ENCODE measurements at regions not wholly inside any gene's neighbourhood (a gene's known extent, or its start where the extent isn't known, plus 50 kb on each side); places are given as distances from the start of the nearest gene placed in this dataset.
"Not testable (repeated sequence)": the region's sequence is repeated elsewhere in the genome, so short reads cannot be mapped to it uniquely, and the experiment has no call there.

DNA sequence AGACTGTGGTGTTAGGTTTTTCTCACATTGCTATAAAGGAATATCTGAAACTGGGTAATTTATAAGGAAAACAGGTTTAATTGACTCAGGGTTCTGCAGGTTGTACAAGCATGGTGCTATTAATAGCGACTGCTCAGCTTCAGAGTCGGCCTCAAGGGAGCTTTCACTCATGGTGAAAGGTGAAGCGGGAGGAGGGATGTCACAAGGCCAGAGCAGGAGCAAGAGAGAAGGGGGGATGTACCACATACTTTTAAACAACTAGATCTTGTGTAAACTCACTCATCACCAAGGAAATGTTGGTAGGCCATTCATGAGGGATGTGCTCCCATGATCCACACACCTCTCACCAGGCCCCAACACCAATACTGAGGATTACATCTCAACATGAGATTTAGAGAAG is 313.2 kb downstream of the UBE2NL start:
- not testable (repeated sequence) for DNase-seq (ENCODE audit: low read depth)

DNA sequence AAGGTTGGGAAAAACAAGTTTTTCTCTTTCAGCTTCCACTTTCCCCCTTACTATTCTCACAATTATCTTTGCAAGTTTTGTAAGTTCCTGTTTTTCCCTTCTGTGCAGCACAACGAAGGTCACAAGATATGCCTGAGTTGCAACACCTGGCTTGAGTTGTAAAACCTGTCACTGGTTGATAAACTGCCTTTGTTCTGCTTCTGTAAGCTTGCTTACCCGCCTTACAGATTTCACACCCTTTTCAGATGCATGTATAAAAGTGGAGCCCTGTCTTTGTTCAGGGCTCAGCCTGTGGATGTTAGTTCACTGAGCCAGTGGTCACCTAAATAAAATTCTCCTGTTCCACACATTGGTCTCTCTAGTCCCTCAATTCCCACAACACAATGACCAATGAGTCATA is 318.9 kb downstream of the UBE2NL start:
- DNase-seq (ENCODE audit: low read depth), result not testable (repeated sequence)

DNA sequence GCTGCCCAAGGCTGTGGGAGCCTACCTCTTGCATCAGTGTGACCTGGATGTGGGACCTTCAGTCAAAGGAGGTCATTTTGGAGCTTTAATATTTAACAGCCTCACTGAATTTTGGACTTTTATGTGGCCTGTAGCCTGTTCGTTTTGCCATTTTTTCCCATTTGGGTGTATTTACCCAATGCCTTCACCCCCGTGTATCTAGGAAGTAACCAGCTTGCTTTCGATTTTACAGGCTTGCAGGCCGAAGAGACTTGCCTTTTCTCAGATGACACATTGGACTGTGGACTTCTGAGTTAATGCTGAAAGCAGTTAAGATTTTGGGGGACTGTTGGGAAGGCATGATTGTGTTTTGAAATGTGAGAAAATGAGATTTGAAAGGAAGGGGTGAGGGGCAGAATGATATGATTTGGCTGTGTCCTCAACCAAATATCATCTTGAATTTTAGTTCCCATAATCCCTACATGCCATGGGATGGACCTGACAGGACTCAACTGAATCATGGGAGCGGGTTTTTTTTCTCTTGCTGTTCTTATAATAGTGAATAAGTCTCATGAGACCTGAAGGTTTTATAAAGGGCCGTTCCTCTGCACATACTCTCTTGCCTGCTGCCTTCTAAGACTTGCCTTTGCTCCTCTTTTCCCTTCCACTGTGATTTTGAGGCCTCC is 324.6 kb downstream of the UBE2NL start:
- DNase-seq (ENCODE audit: low read depth), result not testable (repeated sequence)

DNA sequence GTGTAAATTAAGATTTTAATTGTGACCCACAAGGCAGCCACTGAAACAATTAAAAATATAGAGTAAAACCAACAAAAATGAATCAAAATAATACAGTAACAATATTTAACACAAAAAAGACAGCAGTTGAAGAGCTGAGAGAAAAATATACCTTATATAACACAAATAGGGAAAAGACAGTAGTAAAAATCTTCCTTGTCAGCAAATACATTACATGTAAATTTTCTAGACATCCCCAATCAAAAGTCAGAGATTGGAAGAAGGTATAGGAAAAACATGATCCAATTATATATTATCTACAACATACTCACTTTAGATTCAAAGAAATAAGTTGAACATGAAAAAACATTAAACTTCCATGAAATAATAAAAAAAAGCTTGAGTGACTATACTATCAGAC is 330.8 kb downstream of the UBE2NL start:
- DNase-seq (ENCODE audit: low read depth), result no peak

DNA sequence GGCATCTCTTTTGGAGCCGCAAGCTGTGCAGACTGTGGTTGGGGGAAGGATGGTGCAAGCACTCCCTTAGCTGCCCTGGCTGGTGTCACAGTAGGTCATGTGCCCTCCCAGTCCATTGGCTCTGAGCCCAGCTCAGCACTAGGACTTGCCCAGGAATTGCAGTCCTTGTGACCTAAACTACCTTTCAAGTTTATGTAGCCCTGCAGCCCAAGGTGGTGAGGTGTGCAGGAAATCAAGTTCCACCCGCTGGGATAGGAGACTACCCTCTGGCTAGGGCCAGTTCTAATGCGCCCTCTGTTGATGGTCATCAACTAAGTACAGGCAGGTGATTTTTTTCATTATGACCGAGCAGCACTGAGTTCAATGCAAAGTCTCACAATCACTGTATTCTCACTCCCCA is 335.2 kb downstream of the UBE2NL start:
- DNase-seq (ENCODE audit: low read depth), result peak; percentile 73

DNA sequence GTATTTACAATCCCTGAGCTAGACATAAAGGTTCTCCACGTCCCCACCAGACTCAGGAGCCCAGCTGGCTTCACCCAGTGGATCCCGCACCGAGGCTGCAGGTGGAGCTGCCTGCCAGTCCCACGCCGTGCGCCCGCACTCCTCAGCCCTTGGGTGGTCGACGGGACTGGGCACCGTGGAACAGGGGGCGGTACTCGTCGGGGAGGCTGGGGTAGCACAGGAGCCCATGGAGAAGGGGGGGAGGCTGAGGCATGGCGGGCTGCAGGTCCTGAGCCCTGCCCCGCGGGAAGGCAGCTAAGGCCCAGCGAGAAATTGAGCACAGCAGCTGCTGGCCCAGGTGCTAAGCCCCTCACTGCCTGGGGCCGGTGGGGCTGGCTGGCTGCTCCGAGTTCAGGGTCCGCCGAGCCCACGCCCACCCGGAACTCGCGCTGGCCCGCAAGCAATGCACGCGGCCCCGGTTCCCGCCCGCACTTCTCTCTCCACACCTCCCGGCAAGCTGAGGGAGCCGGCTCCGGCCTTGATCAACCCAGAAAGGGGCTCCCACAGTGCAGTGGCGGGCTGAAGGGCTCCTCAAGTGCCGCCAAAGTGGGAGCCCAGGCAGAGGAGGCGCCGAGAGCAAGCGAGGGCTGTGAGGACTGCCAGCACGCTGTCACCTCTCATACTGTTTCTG is 347.4 kb downstream of the UBE2NL start:
- DNase-seq (ENCODE audit: low read depth), result not testable (repeated sequence)

DNA sequence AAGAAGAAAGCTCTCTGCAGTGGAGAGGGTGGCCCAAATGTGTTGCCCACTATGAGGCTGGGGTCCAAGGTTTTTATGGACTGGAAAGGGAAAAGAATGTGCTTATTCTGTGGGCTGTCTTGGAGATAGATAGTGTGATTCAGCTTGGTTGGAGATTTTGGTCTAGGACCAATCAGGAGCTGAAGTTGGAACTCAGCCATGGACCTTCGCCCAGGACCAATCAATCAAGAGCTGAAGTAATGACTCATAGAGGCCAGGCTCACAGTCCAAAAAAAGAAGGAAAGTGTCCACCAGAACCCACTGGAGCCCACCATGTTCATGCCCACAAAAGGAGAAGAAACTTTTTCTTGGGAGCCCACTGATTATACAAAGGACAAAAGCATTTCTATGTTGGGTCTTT is 369.5 kb downstream of the UBE2NL start:
- DNase-seq (ENCODE audit: low read depth), result no peak

DNA sequence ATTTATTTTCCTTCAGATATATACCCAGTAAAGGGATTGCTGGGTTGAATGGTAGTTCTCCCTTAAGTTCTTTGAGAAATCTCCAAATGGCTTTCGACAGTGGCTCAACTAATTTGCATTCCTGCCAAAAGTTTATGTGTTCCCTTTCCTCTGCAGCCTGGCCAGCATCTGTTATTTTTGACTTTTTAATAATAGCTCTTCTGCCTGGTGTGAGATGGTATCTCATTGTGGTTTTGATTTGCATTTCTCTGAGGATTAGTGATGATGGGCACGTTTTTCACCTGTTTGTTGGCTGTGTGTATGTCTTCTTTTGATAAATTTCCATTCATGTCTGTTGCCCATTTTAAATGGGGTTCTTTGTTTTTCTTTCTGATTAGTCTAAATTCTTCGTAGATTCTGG is 375.2 kb downstream of the UBE2NL start:
- no peak for DNase-seq (ENCODE audit: low read depth)

DNA sequence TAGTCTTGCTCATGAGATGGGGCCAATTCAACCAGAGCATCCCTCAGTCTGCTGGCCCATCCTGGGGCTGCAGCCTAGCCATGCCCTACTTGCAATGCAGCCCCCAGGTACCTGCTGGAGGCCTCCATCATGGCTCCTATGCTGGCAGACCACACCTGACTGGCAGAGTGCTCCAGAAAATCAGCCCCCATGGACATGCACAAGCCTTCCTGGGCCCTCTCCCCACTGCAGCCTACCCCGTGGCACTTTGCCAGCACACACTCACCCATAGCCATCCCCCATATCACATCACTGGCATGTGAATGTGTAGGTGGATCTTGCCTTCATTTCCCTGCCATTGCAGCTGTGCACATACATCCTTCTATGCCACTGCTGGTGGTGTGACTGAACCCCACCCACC is 381.8 kb downstream of the UBE2NL start:
- DNase-seq (ENCODE audit: low read depth), result no peak

DNA sequence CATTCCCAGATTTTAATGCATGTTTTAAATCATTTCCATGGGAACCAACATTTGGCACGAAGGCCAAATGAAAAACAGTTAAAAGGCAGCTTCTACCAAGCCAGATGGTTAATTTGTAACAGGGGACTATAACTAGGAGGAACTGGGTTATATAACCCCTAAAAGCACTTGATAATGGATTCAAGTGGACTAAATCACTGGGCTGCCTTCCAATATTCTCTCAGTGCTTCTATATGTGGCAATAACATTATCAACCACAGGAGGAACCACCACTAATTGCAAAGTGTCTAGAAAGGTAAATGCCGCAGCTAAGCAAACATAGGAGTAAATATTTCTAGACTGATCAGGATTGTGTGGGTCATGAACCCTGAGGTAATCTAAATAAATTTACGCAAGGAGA is 391.5 kb downstream of the UBE2NL start:
- DNase-seq (ENCODE audit: low read depth), result peak; percentile 91

DNA sequence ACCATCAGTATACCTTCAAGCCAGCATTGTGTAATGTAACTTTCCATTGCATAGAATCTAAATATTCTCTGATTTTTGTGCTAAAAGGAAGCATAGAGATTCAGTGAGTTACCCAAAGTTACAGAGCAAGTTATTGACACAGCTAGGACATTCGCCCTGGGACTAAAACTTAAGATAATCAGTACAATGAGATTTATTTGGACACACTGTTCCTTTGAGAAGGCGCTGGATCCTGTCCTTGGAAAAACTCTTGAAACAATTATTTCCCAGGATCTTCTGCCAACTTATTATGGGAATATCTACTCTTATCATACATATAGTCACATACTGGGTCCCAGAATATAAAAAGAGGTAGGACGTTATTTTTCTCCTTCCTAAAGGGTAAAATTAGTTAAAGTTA is 392.0 kb downstream of the UBE2NL start:
- no peak for DNase-seq (ENCODE audit: low read depth)

DNA sequence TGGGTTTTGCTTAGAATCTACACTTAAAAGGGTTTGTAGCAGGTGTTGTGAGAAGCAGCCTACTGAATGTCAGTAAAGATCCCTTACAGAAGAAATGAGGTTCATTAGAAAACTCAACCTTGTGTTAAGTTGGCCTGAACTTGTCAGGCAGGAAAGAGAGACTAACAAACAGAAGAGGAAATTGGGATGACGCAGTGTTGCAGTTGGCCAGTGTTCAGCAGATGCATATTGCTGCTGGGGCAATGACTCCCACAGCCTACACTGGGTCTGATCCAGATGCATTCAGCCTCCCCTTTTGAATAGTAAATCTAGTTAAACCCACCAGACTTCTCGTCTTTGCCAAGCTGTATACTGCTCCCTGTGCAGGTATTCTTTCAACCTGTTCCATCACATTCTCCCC is 409.4 kb downstream of the UBE2NL start:
- no peak for DNase-seq (ENCODE audit: low read depth)

DNA sequence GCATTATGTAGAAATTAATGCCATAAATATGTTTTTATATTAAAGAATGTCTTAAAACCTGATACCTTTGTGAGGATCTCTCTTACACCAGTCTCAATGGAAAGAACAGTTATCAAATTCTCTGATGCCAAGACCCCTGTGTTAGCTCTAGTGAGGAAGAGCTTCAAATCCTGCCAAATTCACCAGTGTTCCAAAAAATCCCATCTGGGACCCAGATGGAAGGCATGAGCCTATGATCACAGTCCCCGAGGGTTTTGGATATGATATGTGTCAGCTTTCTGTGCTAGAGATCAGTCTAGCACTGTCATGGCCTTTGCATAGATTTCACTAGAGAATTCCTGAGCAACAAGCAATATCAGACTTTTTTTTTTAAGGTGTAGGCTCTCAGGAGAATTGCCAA is 412.1 kb downstream of the UBE2NL start:
- no peak for DNase-seq (ENCODE audit: low read depth)

DNA sequence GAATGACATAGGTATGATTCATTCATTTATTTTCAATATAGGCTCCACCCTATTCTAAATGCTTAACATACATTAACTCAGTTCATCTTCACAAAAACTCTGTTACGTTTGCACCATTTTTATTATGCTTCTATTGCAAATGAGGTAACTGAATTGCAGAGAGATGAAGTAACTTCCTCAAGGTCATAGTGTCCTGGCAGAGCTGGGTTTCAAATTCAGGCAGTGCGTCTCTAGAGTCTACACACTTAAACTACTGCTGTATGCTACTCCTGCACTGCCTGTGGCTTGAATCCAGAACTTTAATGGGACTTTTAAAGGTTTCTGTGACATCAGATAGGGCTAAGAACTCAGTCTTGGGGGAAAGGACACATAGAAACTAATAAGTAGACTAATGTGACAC is 413.4 kb downstream of the UBE2NL start:
- DNase-seq (ENCODE audit: low read depth), result no peak

DNA sequence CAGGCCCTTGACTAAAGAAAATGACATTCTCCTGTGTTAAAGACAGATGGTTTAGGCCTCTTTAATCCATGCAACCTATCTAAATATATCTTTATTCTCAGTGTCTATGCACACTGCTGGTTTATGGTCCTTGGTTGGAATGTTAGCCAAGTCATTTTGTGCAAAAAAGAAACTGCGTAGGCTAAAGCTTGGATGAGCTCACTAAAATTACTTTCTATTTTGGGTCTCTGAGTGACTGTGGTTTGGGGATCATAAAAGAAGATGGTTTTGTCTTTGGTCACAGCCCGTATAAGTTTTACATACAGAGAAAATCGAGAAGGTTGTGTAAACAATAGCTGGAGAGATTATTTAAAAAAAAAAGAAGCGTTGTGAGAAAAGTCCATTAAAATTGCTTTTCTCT is 443.6 kb downstream of the UBE2NL start:
- no peak for DNase-seq (ENCODE audit: low read depth)

DNA sequence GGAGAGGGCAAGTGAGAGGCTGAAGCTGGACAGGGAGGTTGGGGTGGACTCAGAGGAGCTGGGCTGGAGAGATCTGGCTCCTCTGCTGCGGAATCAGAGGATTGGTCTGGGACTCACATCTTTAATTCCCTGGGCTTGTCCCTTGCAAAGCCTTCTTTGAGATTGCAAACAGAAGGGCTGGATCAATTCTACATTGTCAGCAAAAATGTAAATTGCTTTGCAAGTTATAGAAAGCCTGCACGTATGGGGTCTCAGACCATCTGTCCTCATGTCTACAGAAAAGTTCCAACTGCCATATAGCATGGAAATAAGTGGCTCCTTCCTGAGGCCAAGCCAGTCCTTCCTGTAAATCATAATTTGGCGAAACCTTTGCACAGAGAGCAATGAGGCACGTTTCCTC is 449.6 kb downstream of the UBE2NL start:
- DNase-seq (ENCODE audit: low read depth), result no peak

DNA sequence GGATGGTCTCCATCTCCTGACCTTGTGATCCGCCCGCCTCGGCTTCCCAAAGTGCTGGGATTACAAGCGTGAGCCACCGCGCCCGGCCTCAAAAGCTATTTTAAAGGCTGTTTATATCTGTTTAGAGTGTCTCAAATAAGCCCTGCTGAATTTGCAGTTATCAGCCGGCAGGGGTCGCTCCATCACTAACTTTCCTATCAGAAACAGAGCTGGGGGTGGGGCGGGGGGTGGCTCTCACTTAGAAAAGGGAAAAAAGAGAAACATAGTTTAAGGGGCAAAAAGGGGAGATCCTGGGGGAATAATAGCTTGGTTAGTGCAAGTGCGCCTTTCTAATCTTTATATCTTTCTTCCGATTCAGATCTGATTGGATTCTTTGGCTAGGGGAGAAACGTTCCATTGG is 450.7 kb downstream of the UBE2NL start:
- no peak for DNase-seq (ENCODE audit: low read depth)

DNA sequence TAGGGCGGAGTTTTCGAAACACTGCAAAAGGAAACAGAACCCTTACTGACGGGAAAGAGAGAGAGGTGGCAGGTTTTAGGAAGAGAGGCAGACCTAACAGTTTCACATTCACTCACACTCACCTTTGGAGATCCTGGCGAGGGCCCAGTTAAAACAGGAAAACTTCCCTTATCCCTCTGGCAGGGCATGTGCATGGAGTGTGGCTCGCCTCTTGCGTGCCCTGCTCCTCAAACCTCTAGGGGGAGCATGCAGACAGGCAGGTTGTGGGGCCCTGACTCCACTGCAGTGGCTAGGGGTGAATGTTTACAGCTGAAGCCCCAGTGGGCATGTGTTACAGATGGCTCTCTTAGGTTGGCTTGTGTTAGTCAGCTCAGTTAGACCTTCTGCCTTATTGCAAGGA is 451.5 kb downstream of the UBE2NL start:
- DNase-seq (ENCODE audit: low read depth), result no peak

DNA sequence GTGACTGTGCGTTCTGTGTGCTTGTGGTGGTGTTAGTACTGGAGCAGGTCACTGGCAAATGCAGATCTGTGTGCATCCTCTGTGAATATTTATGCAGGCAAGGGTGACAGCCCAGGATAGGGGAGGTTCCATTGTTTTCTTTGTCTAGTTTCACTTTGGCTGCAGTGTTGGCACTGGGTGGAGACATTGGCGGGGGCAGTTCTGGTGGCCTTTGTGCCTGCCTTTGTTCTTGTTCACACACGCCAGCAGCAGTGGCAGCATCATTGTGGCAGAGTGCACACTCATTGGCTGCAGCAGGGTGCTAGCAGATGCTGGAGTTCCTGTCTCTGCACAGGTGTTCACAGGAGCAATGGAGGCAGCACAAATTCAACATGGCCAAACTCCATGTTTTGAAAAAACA is 495.3 kb downstream of the UBE2NL start:
- DNase-seq (ENCODE audit: low read depth), result no peak

DNA sequence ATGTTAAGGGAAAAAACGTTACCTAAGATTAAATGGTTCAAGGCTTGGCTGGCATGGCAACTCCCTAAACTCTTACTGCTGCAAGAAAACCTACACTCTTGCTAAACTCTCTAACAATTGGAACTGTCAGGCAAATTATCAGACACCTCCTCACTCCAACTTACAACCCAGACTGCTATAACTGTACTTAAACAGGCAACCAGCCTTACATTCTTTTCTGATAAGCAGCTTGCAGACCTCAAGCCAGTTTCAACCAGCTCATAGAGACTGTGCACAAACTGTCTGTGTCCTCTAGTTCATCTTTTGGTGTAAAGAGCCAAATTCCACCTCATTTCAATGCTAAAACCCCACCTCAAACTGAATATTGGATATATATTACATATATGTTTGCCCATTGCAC is 504.9 kb downstream of the UBE2NL start:
- no peak for DNase-seq (ENCODE audit: low read depth)

All from renal cortical epithelial cell (primary cell).